ENCODE measurements at regions not wholly inside any gene's neighbourhood (a gene's known extent, or its start where the extent isn't known, plus 50 kb on each side); places are given as distances from the start of the nearest gene placed in this dataset.

- no peak for TF ChIP-seq ZBTB33 (IDR thresholded peaks at IDR 0.05)
- TF ChIP-seq MAX (IDR thresholded peaks at IDR 0.05) = no peak
These were observed 157.8 kb downstream of the SLCO4C1 start (continued) for GRCh38 chr5:102138243-102138653.

- TF ChIP-seq RAD21 (IDR thresholded peaks at IDR 0.05) (no peak), HNF4A (conservative IDR thresholded peaks at IDR 0.05) (no peak), YY1 (IDR thresholded peaks at IDR 0.05) (no peak), NR2F2 (IDR thresholded peaks at IDR 0.05) (no peak), TAF1 (conservative IDR thresholded peaks at IDR 0.05) (no peak), HNF4G (IDR thresholded peaks at IDR 0.05) (no peak), MAX (IDR thresholded peaks at IDR 0.05) (no peak), SP1 (IDR thresholded peaks at IDR 0.05) (no peak), ZBTB33 (IDR thresholded peaks at IDR 0.05) (no peak), GABPA (IDR thresholded peaks at IDR 0.05 in 1 of 2, conservative IDR thresholded peaks at IDR 0.05 in 1 of 2) (no peak), ATF3 (IDR thresholded peaks at IDR 0.05) (no peak), REST (IDR thresholded peaks at IDR 0.05) (no peak), FOXA2 (IDR thresholded peaks at IDR 0.05) (no peak), CTCF (IDR thresholded peaks at IDR 0.05; ENCODE audit: low read depth, low read length, missing input control) (no peak), RXRA (IDR thresholded peaks at IDR 0.05) (no peak), FOXA1 (IDR thresholded peaks at IDR 0.05) (no peak), EGR1 (IDR thresholded peaks at IDR 0.05; ENCODE audit: low read depth in 2 of 2) (no peak), JUND (IDR thresholded peaks at IDR 0.05) (no peak)
These were observed 165.2 kb downstream of the SLCO4C1 start for GRCh38 chr5:102130890-102131289.

More at GRCh38 chr5:102130890-102131289, 165.2 kb downstream of the SLCO4C1 start:
- WGBS = 94% methylated on average over 3 of the region's 3 CpGs
- no peaks in the 10 kb centered on the region for H3K4me1 ChIP-seq (ENCODE audit: control insufficient read depth in 4 of 4, insufficient read depth in 4 of 4, low read length in 3 of 4)
- no peaks in the 10 kb centered on the region for H3K27me3 ChIP-seq (ENCODE audit: control insufficient read depth in 4 of 4, insufficient read depth in 4 of 4, low read length in 3 of 4)
- H3K9me3 ChIP-seq (ENCODE audit: control insufficient read depth in 4 of 4, low read length in 3 of 4) = no peaks in the 10 kb centered on the region
- no peak overlapping the region for H3K9ac ChIP-seq (ENCODE audit: low read depth in 1 of 2, low read length in 2 of 2)
- no peak for DNase-seq (ENCODE audit: low spot score)
- H3K4me3 ChIP-seq (ENCODE audit: low read depth in 1 of 3, low read length in 3 of 3) = no peak overlapping the region
- H3K27ac ChIP-seq (ENCODE audit: low read depth in 1 of 2, low read length in 2 of 2) = no peak overlapping the region
- no peaks in the 10 kb centered on the region for H3K36me3 ChIP-seq (ENCODE audit: control insufficient read depth in 4 of 4, insufficient read depth in 3 of 4, low read depth in 1 of 4, low read length in 3 of 4)

Data from liver (tissue), 8 donors.